SK-N-SH treated with all-trans-retinoic acid at 6 μM for 48 hours (cell line): ENCODE measurements at regions not wholly inside any gene's neighbourhood (a gene's known extent, or its start where the extent isn't known, plus 50 kb on each side); places are given as distances from the start of the nearest gene placed in this dataset.

Experiments
- CREB5 ChIP-seq: fragments of 250-450 bp; sonication (Bioruptor Pico); IDR thresholded peaks from 2 replicates; pipeline ENCODE4 v1.5.1; 2020; ENCODE audit warnings: low read depth, mild to moderate bottlenecking, moderate library complexity
- ISL1 ChIP-seq: fragments of 250-450 bp; sonication (Bioruptor Pico); IDR thresholded peaks from 2 replicates; pipeline ENCODE4 v2.1.2; 2022; ENCODE audit warnings: mild to moderate bottlenecking, moderate library complexity
- PPARA ChIP-seq: fragments of 250-450 bp; sonication (Bioruptor Pico); IDR thresholded peaks from 2 replicates; pipeline ENCODE4 v1.5.0; 2020; ENCODE audit warnings: mild to moderate bottlenecking, borderline replicate concordance
- TCF4 ChIP-seq: fragments of 250-450 bp; sonication (Bioruptor Pico); IDR thresholded peaks from 2 replicates; pipeline ENCODE4 v1.8.0; 2021; ENCODE audit warnings: mild to moderate bottlenecking, moderate library complexity, borderline replicate concordance
- ZFP3 ChIP-seq: fragments of 250-450 bp; sonication (Bioruptor Pico); IDR thresholded peaks from 2 replicates; pipeline ENCODE4 v1.5.0; 2020; ENCODE audit warnings: mild to moderate bottlenecking, moderate library complexity

GRCh38 chr11:34791780-34792542 is 124.2 kb downstream of the APIP start:
- TF ChIP-seq CREB5 (CRISPR knock-in tag), result no peak
- TF ChIP-seq TCF4 (CRISPR knock-in tag), result no peak
- no peak for TF ChIP-seq ISL1 (CRISPR knock-in tag)
- no peak for TF ChIP-seq ZFP3 (CRISPR knock-in tag)
- TF ChIP-seq PPARA, result no peak
